Activated naive CD4-positive, alpha-beta T cell treated with anti-CD3 and anti-CD28 coated beads for 36 hours (primary cell): ENCODE measurements at regions not wholly inside any gene's neighbourhood (a gene's known extent, or its start where the extent isn't known, plus 50 kb on each side); places are given as distances from the start of the nearest gene placed in this dataset.
A peak's percentile ranks its signal among the peaks of the same experiment; 100 is the strongest.

Experiments used
- CTCF ChIA-PET: fragments of 350-600 bp; sonication (Branson Sonifier 250); formaldehyde crosslinking; loops from one replicate; lab custom pipeline; 2021; ENCODE audit warnings: antibody characterized with exemption; lab: Charles Lee
- DNase-seq: peaks from one replicate; pipeline ENCODE4 v3.0.0-alpha.2; 2020
- H3K27ac Mint-ChIP-seq: one replicate; pipeline ENCODE4 v1.8.0; 2021; ENCODE audit warnings: mild to moderate bottlenecking, mixed read lengths
- H3K27me3 Mint-ChIP-seq: one replicate; pipeline ENCODE4 v1.8.0; 2021; ENCODE audit warnings: low read depth, mixed read lengths
- H3K36me3 Mint-ChIP-seq: one replicate; pipeline ENCODE4 v1.8.0; 2021; ENCODE audit warnings: low read depth, mixed read lengths
- H3K4me1 Mint-ChIP-seq: one replicate; pipeline ENCODE4 v1.8.0; 2021; ENCODE audit warnings: low read depth, mixed read lengths
- H3K4me3 Mint-ChIP-seq: one replicate; pipeline ENCODE4 v1.8.0; 2021; ENCODE audit warnings: mild to moderate bottlenecking, moderate library complexity, mixed read lengths
- H3K9me3 Mint-ChIP-seq: one replicate; pipeline ENCODE4 v1.8.0; 2021; ENCODE audit warnings: mixed read lengths
- intact Hi-C: fragments of 100-400 bp; cut with micrococcal nuclease; formaldehyde crosslinking; loops from one replicate; pipeline ENCODE4 v1.15.1; 2023

DNA sequence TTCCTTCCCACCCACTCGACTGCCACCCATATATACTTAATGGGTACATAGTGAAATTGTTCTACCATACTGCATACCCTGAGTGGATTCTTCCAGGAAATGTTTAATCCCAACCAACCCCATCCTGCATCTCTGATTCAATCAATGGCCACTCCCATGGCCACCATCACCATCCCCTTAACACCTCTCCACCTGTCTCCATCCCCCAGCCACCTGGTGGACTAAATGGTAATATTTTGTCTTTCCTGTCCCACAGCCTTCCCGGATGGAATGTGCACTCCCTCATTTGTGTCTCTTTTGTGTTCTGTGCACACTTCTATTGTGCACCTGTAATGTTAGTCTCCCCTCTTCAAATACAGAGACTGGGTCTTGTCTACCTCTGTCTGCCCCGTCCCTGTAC lies 259.9 kb downstream of the ALDH8A1 start:
- no peak for DNase-seq
- intact Hi-C loops, result no loop called here
- Mint-ChIP-seq H3K27me3 (peaks cover 14% of the 10 kb centered on the region), H3K4me3 (no peak overlapping the region), H3K9me3 (no peaks in the 10 kb centered on the region), H3K4me1 (no peaks in the 10 kb centered on the region), H3K27ac (no peak overlapping the region), H3K36me3 (no peaks in the 10 kb centered on the region)
- CTCF ChIA-PET, result no interaction called here

DNA sequence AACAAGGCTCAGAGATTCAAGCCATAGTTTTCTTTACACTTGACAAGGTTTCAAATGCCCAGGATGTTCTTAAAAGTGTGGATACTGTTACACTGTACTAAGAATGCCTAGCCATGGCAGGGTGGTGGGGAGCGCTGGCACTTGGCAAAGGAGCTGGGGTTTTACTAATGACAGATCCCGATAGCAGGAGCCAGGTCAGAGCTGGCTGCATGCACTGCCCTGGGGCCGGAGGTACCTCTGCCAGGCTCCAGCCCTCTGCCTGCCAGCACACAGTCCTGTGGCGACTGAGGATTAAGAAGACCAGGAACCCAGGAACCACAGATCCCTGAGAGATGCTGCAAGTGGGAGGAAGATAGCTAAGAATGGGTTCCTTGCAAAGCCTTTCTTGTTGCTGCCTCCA lies 260.3 kb downstream of the ALDH8A1 start:
- H3K36me3 Mint-ChIP-seq, result no peaks in the 10 kb centered on the region
- no peak overlapping the region for H3K4me3 Mint-ChIP-seq
- H3K4me1 Mint-ChIP-seq, result no peaks in the 10 kb centered on the region
- DNase-seq, result no peak
- H3K9me3 Mint-ChIP-seq, result no peaks in the 10 kb centered on the region
- intact Hi-C loops, result no loop called here
- H3K27ac Mint-ChIP-seq, result no peak overlapping the region
- H3K27me3 Mint-ChIP-seq, result peaks cover 14% of the 10 kb centered on the region
- CTCF ChIA-PET, result no interaction called here

DNA sequence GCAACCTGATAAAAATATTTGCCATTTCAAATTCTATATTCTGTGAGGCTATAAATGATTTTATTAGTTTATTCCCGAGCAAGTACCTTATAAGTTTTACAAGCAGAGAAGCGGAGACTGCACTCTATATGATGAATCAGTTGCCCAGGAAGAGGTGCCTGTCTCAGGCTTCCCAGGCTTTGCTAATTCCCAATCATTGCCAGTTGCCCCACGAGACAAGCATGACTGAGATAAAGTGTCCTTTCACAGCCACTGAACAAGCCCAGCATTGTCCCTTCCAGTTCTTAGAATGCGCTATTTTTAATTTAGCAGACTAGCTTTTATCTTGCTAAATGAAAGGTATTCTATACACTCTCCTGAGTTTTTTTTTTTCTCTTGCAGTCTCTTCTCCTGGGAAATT lies 260.7 kb downstream of the ALDH8A1 start:
- CTCF ChIA-PET, result no interaction called here
- H3K27me3 Mint-ChIP-seq, result peaks cover 14% of the 10 kb centered on the region
- no peak overlapping the region for H3K27ac Mint-ChIP-seq
- no peaks in the 10 kb centered on the region for H3K9me3 Mint-ChIP-seq
- no peak overlapping the region for H3K4me3 Mint-ChIP-seq
- H3K36me3 Mint-ChIP-seq, result no peaks in the 10 kb centered on the region
- DNase-seq, result no peak
- H3K4me1 Mint-ChIP-seq, result no peaks in the 10 kb centered on the region
- intact Hi-C loops, result no loop called here

DNA sequence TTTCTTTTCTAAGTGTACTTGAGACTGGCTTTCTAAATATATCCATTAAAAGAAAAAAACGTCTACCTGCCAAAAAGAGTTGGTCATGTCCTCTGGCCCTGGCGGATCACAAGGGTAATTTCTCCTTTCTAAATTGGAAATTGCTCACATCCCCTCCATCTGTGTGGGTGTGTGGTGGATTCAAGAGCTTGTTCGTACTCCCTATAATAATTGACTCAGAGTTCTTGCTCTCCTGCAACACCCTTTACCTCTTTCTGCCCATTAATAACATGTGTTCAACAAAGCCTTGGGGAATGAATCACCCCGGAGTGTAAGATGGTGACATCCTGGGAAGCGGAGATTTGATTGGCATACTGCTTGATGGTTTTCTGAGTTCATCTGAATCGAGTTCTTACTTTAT lies 263.8 kb downstream of the ALDH8A1 start:
- Mint-ChIP-seq H3K9me3 (no peaks in the 10 kb centered on the region), H3K36me3 (no peaks in the 10 kb centered on the region), H3K27me3 (peaks cover 7% of the 10 kb centered on the region), H3K4me1 (no peaks in the 10 kb centered on the region), H3K27ac (no peak overlapping the region), H3K4me3 (no peak overlapping the region)
- intact Hi-C loops, result no loop called here
- DNase-seq, result no peak
- CTCF ChIA-PET, result no interaction called here

DNA sequence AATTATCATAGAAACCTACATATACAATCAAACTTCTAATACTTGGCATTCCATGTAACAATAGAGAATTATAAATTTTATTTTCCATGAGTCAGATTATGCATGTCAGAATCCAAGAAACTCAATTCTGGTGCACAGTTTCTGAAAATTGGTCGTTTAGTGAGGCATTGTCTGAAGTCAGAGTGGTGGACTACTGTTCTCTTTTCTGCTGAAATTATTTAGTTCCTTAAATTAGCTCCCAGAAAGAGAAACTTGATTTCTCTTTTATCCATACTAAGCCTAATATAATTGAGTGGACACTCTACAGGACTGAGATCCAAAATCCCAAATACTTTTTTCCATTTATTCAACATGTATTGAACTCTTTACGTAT lies 265.5 kb downstream of the ALDH8A1 start:
- H3K27ac Mint-ChIP-seq, result no peak overlapping the region
- H3K9me3 Mint-ChIP-seq, result no peaks in the 10 kb centered on the region
- H3K27me3 Mint-ChIP-seq, result no peaks in the 10 kb centered on the region
- no peak for DNase-seq
- CTCF ChIA-PET, result no interaction called here
- H3K36me3 Mint-ChIP-seq, result no peaks in the 10 kb centered on the region
- H3K4me1 Mint-ChIP-seq, result peaks cover 3% of the 10 kb centered on the region
- intact Hi-C loops, result no loop called here
- H3K4me3 Mint-ChIP-seq, result no peak overlapping the region

DNA sequence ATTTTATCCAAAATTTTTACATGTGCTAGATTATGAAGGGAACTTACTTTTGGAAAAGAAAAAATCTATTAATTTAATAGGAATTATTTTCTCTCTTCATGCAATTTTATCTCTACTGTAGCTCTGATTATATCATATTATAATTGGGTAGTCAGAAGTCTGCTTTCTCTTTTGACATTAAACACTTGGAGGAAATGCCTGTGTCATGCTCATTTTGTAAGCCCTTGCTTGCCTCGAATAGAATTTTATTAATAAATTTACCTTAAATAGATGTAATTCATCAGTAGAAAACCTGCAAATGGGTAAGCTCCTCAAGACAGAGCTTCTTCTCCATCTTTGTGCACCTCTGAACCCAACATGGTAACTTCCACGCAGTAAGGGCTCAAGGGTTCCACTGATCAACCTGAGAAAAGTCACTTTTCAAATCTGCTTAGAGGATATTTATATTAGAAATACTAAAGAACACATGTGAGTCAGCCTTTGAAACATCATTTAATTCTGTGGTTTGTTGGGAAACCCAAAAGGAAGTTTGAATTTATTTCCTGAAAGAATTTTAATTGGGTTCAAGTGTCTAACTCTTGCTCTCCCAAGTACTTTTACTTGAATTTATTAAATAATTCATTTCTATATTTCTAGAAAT lies 266.0 kb downstream of the ALDH8A1 start:
- Mint-ChIP-seq H3K4me3 (no peak overlapping the region), H3K36me3 (no peaks in the 10 kb centered on the region), H3K27ac (no peak overlapping the region), H3K4me1 (peaks cover 3% of the 10 kb centered on the region), H3K27me3 (no peaks in the 10 kb centered on the region), H3K9me3 (no peaks in the 10 kb centered on the region)
- no peak for DNase-seq
- CTCF ChIA-PET, result no interaction called here
- intact Hi-C loops, result no loop called here

DNA sequence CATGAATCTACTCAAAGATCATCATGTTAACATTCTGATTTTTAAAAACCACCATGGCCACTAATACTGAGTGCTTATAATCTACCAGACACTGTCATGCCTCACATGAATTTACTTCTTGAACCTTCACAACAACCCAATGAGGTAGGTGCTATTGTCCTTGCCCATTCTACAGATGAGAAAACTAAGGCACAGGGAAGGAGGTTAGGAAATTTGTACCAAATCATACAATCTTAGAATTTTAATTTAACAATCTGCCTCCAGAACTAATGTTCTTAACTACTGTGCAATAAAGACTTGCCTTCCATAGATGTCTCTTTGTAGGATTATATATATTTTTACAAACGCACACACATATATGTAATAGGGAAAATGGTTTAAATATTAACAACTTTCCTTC lies 269.5 kb downstream of the ALDH8A1 start:
- H3K36me3 Mint-ChIP-seq, result no peaks in the 10 kb centered on the region
- peaks cover 3% of the 10 kb centered on the region for H3K4me1 Mint-ChIP-seq
- no peaks in the 10 kb centered on the region for H3K9me3 Mint-ChIP-seq
- H3K27me3 Mint-ChIP-seq, result no peaks in the 10 kb centered on the region
- H3K4me3 Mint-ChIP-seq, result no peak overlapping the region
- H3K27ac Mint-ChIP-seq, result no peak overlapping the region
- no peak for DNase-seq
- intact Hi-C loops, result no loop called here
- CTCF ChIA-PET, result no interaction called here

DNA sequence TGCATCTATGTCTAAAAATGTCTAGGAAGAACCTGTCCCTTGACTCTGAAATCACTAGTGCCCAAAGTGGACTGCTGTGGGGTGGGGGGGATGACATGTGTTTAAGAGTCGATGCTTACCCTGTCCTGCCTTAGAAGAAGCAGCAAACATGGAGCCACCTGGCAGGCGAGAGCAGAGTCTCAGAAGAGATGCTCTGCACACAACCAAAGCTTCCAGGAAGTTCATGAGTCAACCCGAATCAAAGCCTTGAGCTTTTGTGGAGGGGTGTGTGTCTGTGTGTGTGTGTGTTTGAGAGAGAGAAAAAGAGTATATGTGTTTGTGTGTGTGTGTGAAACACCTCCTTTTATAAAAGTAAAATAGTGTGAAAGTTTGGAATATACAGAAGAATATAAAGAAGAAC lies 269.9 kb downstream of the ALDH8A1 start:
- DNase-seq, result peak; percentile 19
- H3K36me3 Mint-ChIP-seq, result no peaks in the 10 kb centered on the region
- intact Hi-C loops, result no loop called here
- CTCF ChIA-PET, result no interaction called here
- H3K4me1 Mint-ChIP-seq, result peaks cover 3% of the 10 kb centered on the region
- H3K27me3 Mint-ChIP-seq, result no peaks in the 10 kb centered on the region
- no peak overlapping the region for H3K27ac Mint-ChIP-seq
- H3K4me3 Mint-ChIP-seq, result no peak overlapping the region
- H3K9me3 Mint-ChIP-seq, result no peaks in the 10 kb centered on the region

DNA sequence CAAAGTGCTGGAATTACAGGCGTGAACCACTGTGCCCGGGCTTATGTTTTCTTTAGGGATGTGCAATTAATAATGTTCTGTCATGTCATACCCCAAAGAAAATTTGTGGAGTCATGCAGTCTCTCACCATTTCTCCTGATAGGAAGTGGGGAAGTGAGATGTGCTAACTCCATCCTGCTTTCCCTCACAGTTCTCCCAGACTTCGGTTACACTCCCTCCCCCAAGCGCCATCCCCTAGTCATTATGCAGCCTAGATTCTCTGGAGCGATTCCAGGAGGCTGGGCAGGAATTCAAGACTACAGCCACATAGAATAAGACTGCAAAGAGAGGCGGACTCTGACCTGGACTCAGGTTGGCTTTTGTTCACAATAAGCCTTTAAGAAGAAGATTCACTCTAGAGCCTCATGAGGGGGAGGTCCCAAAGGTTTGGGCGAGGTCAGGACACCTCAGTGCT lies 271.4 kb downstream of the ALDH8A1 start:
- Mint-ChIP-seq H3K4me3 (no peak overlapping the region), H3K4me1 (peaks cover 5% of the 10 kb centered on the region), H3K9me3 (no peaks in the 10 kb centered on the region), H3K27me3 (no peaks in the 10 kb centered on the region), H3K27ac (no peak overlapping the region), H3K36me3 (no peaks in the 10 kb centered on the region)
- CTCF ChIA-PET, result no interaction called here
- intact Hi-C loops, result no loop called here
- no peak for DNase-seq

DNA sequence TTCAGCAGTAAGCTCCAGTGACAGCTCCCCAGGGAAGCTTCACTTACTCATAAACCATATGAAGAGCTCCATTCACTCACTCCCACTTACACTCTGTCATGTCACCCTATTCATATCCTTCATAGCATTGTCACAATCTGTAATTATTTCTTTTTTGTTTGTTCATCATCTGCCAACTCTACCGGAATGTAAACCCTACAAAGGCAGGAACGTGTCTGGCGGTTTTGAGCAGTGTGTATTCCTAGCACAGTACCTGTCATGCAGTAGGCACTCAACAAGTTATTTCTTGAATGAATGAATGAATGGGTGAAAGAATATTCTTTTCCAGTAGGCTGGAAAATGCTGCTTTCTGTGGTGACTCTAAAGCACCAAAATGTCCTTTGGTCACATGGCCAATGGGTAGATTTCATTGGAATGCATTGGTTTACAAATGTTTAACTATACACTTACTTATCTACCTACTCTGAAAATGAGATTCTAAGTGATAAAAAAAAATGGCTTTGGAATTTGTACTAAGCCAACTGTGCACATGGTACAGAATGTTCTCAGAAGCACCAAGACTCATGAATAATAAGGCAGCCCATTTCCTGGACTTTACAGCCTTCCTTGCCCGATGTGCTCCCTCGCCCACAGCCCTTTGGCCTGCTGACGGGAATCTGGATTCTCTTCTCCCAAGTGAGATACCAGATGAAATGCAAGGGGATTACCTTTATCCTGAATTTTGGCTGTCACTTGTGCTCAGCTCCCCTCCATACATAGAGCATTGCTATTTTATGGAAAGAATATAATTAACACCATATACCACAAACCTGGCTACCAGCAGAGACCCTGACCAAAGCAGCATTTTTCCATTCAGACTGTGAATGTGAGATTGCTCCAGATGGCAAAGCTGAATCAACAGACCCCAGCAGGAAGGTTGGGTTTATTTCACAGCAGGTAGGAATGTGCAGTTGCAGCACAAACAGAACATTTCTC lies 273.3 kb downstream of the ALDH8A1 start:
- Mint-ChIP-seq H3K36me3 (no peaks in the 10 kb centered on the region), H3K27me3 (no peaks in the 10 kb centered on the region), H3K4me3 (no peak overlapping the region), H3K9me3 (no peaks in the 10 kb centered on the region), H3K27ac (no peak overlapping the region), H3K4me1 (peaks cover 10% of the 10 kb centered on the region)
- no peak for DNase-seq
- CTCF ChIA-PET, result interaction anchor here (0.7 kb wide), 1 partner anchor 553 kb away, joined by 3 read pairs; no protein-coding TSS in a partner anchor
- intact Hi-C loops, result no loop called here

DNA sequence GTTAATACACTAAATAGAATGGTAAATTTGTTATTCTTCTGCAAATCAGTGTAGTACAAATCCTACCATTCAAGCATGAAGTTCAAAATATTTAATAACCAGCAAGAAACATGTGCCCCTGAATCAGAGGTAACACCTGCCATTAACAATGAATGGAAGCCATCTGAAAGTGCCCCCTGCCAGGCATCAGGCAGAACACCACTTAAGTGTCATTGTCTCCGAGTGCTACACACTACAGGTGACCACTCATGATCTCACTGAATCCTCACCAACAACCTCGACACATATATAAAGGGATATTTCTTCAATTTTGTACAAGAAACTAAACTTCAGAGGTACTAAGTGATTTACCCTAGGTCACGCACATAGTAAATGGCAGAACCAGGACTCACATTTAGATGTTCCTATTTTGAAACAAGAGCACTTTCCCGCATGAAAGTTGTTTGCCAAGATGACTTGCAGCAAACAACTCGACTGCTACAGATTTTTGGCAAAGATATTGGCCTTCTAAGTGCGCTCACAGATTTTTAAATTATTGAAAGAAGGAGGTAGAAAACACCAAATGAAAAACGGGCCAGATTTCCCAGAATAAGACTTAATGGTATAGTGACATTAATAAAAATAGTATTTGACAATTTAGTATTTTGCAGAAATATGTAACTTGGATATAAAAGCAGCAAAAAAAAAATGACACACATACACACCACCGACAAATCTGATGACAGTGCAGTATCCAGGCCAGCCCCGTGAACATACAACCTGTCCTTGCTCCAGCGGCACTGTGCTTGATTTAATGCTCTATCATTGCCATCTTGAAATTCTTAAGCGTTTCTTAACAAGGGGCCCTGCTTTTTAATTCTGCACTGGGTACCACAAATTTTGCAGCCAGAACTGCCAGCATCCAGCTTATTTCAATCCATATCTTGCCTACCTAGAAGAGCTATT lies 274.5 kb downstream of the ALDH8A1 start:
- H3K4me3 Mint-ChIP-seq, result no peak overlapping the region
- no peak for DNase-seq
- no peaks in the 10 kb centered on the region for H3K36me3 Mint-ChIP-seq
- no peak overlapping the region for H3K27ac Mint-ChIP-seq
- peaks cover 10% of the 10 kb centered on the region for H3K4me1 Mint-ChIP-seq
- CTCF ChIA-PET, result no interaction called here
- intact Hi-C loops, result no loop called here
- H3K27me3 Mint-ChIP-seq, result no peaks in the 10 kb centered on the region
- no peaks in the 10 kb centered on the region for H3K9me3 Mint-ChIP-seq

DNA sequence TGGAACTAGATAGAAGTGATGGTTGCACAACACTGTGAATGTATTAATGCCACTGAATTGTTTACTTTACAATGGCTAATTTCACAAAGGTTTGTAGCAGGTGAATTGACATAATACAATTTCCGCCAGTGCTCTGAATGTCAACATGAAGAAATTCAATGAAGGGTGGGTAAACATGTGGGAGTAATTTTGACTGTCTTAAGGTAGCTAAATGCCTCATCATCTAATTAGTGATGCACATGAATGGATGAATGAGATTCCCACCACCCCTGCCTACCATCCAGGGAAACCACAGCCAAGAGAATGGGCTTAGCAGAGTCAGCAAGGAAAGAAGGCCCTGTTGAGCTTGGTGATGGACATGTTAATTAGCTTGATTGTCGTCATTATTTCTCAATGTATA lies 275.3 kb downstream of the ALDH8A1 start:
- CTCF ChIA-PET, result no interaction called here
- intact Hi-C loops, result no loop called here
- peaks cover 7% of the 10 kb centered on the region for H3K4me1 Mint-ChIP-seq
- no peak overlapping the region for H3K4me3 Mint-ChIP-seq
- no peak for DNase-seq
- no peaks in the 10 kb centered on the region for H3K36me3 Mint-ChIP-seq
- no peaks in the 10 kb centered on the region for H3K9me3 Mint-ChIP-seq
- H3K27me3 Mint-ChIP-seq, result no peaks in the 10 kb centered on the region
- no peak overlapping the region for H3K27ac Mint-ChIP-seq
